ENCODE measurements at regions not wholly inside any gene's neighbourhood (a gene's known extent, or its start where the extent isn't known, plus 50 kb on each side); places are given as distances from the start of the nearest gene placed in this dataset.

GRCh38 chr14:56374421-56374820 is 205.2 kb upstream of the TMEM260 start:
- no peak for TF ChIP-seq CTCF (IDR thresholded peaks at IDR 0.05; ENCODE audit: unreplicated experiment)
- no peaks in the 10 kb centered on the region for H3K36me3 Mint-ChIP-seq (ENCODE audit: insufficient read depth, unreplicated experiment)
- intact Hi-C loops (cut with micrococcal nuclease) = no loop called here
- no peak overlapping the region for H3K4me3 Mint-ChIP-seq (ENCODE audit: unreplicated experiment)
- H3K9me3 Mint-ChIP-seq (ENCODE audit: unreplicated experiment) = peaks cover 17% of the 10 kb centered on the region
- ChIA-PET CTCF (interaction anchor here (0.6 to 1.1 kb wide), 2 partner anchors 37 to 48 kb away, joined by 3 read pairs; no protein-coding TSS in a partner anchor), POLR2A (no interaction called here)
- H3K27me3 Mint-ChIP-seq (ENCODE audit: insufficient read depth, unreplicated experiment) = no peaks in the 10 kb centered on the region
- peak; percentile 47 for DNase-seq (ENCODE audit: unreplicated experiment)
- no TSS peak for BruUV-seq (replicated peaks)
- H3K27ac Mint-ChIP-seq (ENCODE audit: low read depth, unreplicated experiment) = no peak overlapping the region
- peaks cover 26% of the 10 kb centered on the region for H3K4me1 Mint-ChIP-seq (ENCODE audit: insufficient read depth, unreplicated experiment)

GRCh38 chr14:56378046-56378445 is 201.6 kb upstream of the TMEM260 start:
- Mint-ChIP-seq H3K4me1 (ENCODE audit: insufficient read depth, unreplicated experiment) (peaks cover 38% of the 10 kb centered on the region), H3K4me3 (ENCODE audit: unreplicated experiment) (peak overlapping the region; percentile 62), H3K27me3 (ENCODE audit: insufficient read depth, unreplicated experiment) (no peaks in the 10 kb centered on the region), H3K9me3 (ENCODE audit: unreplicated experiment) (peaks cover 11% of the 10 kb centered on the region), H3K27ac (ENCODE audit: low read depth, unreplicated experiment) (peak overlapping the region; percentile 92), H3K36me3 (ENCODE audit: insufficient read depth, unreplicated experiment) (peaks cover 2% of the 10 kb centered on the region)
- ChIA-PET CTCF (interaction anchor here (0.9 to 1.0 kb wide), 2 partner anchors 12 to 646 kb away, joined by 3 read pairs; no protein-coding TSS in a partner anchor), POLR2A (interaction anchor here (1.3 to 1.7 kb wide), 5 partner anchors 11 to 489 kb away, joined by 4 to 6 read pairs (median 4); no protein-coding TSS in a partner anchor)
- BruUV-seq (replicated peaks) = no TSS peak
- TF ChIP-seq CTCF (IDR thresholded peaks at IDR 0.05; ENCODE audit: unreplicated experiment) = no peak
- DNase-seq (ENCODE audit: unreplicated experiment) = no peak
- intact Hi-C loops (cut with micrococcal nuclease) = no loop called here

- intact Hi-C loops (cut with micrococcal nuclease) = no loop called here
- ChIA-PET CTCF (interaction anchor here (0.9 to 1.7 kb wide), 2 partner anchors 44 to 92 kb away, joined by 3 to 7 read pairs; no protein-coding TSS in a partner anchor), POLR2A (interaction anchor here (1.2 to 1.7 kb wide), 6 partner anchors 10 to 489 kb away, joined by 3 to 6 read pairs (median 4); no protein-coding TSS in a partner anchor)
Observed at GRCh38 chr14:56378475-56378877, 201.1 kb upstream of the TMEM260 start.

GRCh38 chr14:56379956-56380355 is 199.6 kb upstream of the TMEM260 start:
- BruUV-seq (replicated peaks) = no TSS peak
- Mint-ChIP-seq H3K36me3 (ENCODE audit: insufficient read depth, unreplicated experiment) (peaks cover 6% of the 10 kb centered on the region), H3K4me3 (ENCODE audit: unreplicated experiment) (no peak overlapping the region), H3K27ac (ENCODE audit: low read depth, unreplicated experiment) (peak overlapping the region; percentile 92), H3K4me1 (ENCODE audit: insufficient read depth, unreplicated experiment) (peaks cover 31% of the 10 kb centered on the region), H3K27me3 (ENCODE audit: insufficient read depth, unreplicated experiment) (no peaks in the 10 kb centered on the region), H3K9me3 (ENCODE audit: unreplicated experiment) (peaks cover 15% of the 10 kb centered on the region)
- intact Hi-C loops (cut with micrococcal nuclease) = no loop called here
- no peak for TF ChIP-seq CTCF (IDR thresholded peaks at IDR 0.05; ENCODE audit: unreplicated experiment)
- POLR2A ChIA-PET = interaction anchor here (1.2 to 1.7 kb wide), 2 partner anchors 9 to 10 kb away, joined by 3 to 5 read pairs; no protein-coding TSS in a partner anchor
- peak; percentile 40 for DNase-seq (ENCODE audit: unreplicated experiment)
- CTCF ChIA-PET = interaction anchor here (0.7 to 1.7 kb wide), 2 partner anchors 42 to 621 kb away, joined by 3 to 7 read pairs; no protein-coding TSS in a partner anchor

More at GRCh38 chr14:56378475-56378877, 201.1 kb upstream of the TMEM260 start:
- Mint-ChIP-seq H3K9me3 (ENCODE audit: unreplicated experiment) (peaks cover 9% of the 10 kb centered on the region), H3K36me3 (ENCODE audit: insufficient read depth, unreplicated experiment) (peaks cover 6% of the 10 kb centered on the region), H3K4me1 (ENCODE audit: insufficient read depth, unreplicated experiment) (peaks cover 38% of the 10 kb centered on the region), H3K27ac (ENCODE audit: low read depth, unreplicated experiment) (peak overlapping the region; percentile 92), H3K27me3 (ENCODE audit: insufficient read depth, unreplicated experiment) (no peaks in the 10 kb centered on the region), H3K4me3 (ENCODE audit: unreplicated experiment) (peak overlapping the region; percentile 62)
- no TSS peak for BruUV-seq (replicated peaks)
- peak; percentile 77 for DNase-seq (ENCODE audit: unreplicated experiment)
- TF ChIP-seq CTCF (IDR thresholded peaks at IDR 0.05; ENCODE audit: unreplicated experiment) = no peak
